Right cardiac atrium (tissue), 5 donors: ENCODE measurements at regions not wholly inside any gene's neighbourhood (a gene's known extent, or its start where the extent isn't known, plus 50 kb on each side); places are given as distances from the start of the nearest gene placed in this dataset.
A peak's percentile ranks its signal among the peaks of the same experiment; 100 is the strongest.

Source experiments
- ATAC-seq, 2 donors: fragments of 200-7000 bp; cut with Tn5 transposase; one replicate each; pipeline versions ENCODE4 v1.8.0 to v1.9.1; 2020; ENCODE audit warnings: moderate library complexity in 2 of 2, mild to moderate bottlenecking in 1 of 2
- DNase-seq, 3 donors: peaks; one replicate each; pipeline ENCODE4 v3.0.0-alpha.2; 2020
- H3K27ac ChIP-seq: one replicate; pipeline ENCODE4 v1.5.1; 2013; ENCODE audit warnings: mild to moderate bottlenecking, low read length, control low read depth, moderate library complexity
- H3K27me3 ChIP-seq: one replicate; pipeline ENCODE4 v1.6.1; 2013; ENCODE audit not compliant: control insufficient read depth, insufficient read depth
- H3K4me1 ChIP-seq: one replicate; pipeline ENCODE4 v1.6.1; 2013; ENCODE audit warnings: low read length; ENCODE audit not compliant: control insufficient read depth, insufficient read depth
- H3K4me3 ChIP-seq: one replicate; pipeline ENCODE4 v1.5.1; 2013; ENCODE audit warnings: low read length, control low read depth
- H3K9me3 ChIP-seq: one replicate; pipeline ENCODE4 v1.6.1; 2013; ENCODE audit warnings: low read length; ENCODE audit not compliant: control insufficient read depth
- WGBS: extraction: QIAGEN DNeasy Blood & Tissue Kit; methylation state at CpG from one replicate; pipeline ENCODE4 v1.1.7; 2013; 5-methylcytosine and 5-hydroxymethylcytosine counted together
- intact Hi-C, 4 donors: fragments of 100-400 bp; cut with DNase I; formaldehyde crosslinking; loops; one replicate each; pipeline versions ENCODE4 v1.11.0 to v1.14.0; 2022 to 2023
- donor health status: healthy with polysubstance abuse.
- donor health status: DM: no; HTN: yes; CAD: no.
- donor health status: DM: no; HTN: no; CAD: no.
- donor health status: DM: no; HTN: yes; CAD: no; lungs with severe emphysema.
- donor health status: DM: yes; HTN: yes; CAD: no.

GRCh38 chrX:33607042-33607595 lies 395.8 kb upstream of the DMD start:
- Histone ChIP-seq H3K27ac (no peak overlapping the region), H3K9me3 (no peaks in the 10 kb centered on the region), H3K27me3 (no peaks in the 10 kb centered on the region), H3K4me3 (no peak overlapping the region), H3K4me1 (no peaks in the 10 kb centered on the region)
- 83% methylated on average over 7 of the region's 7 CpGs for WGBS
- ATAC-seq (no peak), DNase-seq (no peak)
- intact Hi-C loops, result no loop called here

DNA sequence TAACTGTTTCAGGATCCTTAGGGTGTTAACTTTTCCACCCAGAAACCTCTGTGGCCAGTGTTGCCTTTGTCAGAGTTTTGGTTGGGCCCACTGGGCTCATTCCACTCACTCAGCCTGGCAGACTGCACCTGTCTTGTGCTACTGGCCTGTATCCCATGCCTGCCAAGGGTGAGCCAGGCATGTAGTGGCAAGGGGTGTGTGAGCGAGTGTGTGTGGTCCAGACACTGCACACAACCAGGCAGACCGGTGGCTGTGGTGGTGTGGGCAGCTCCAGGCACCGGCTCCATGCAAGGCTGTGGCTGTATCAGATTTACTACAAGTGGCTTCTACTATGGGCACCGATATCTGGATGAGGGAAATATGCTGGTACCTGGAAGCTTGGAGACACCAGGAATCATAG lies 394.6 kb upstream of the DMD start:
- ATAC-seq, result no peak
- no peak for DNase-seq
- Histone ChIP-seq H3K4me3 (no peak overlapping the region), H3K27ac (no peak overlapping the region), H3K27me3 (no peaks in the 10 kb centered on the region), H3K4me1 (no peaks in the 10 kb centered on the region), H3K9me3 (no peaks in the 10 kb centered on the region)
- 88% methylated on average over 4 of the region's 4 CpGs for WGBS
- intact Hi-C loops, result no loop called here

GRCh38 chrX:33592396-33592795 lies 381.0 kb upstream of the DMD start:
- intact Hi-C loops, result no loop called here
- Histone ChIP-seq H3K4me1 (no peaks in the 10 kb centered on the region), H3K27me3 (no peaks in the 10 kb centered on the region), H3K9me3 (no peaks in the 10 kb centered on the region), H3K4me3 (no peak overlapping the region), H3K27ac (no peak overlapping the region)
- WGBS, result 83% methylated on average over 2 of the region's 2 CpGs
- DNase-seq (no peak), ATAC-seq (no peak)

- Histone ChIP-seq H3K27ac (no peak overlapping the region), H3K27me3 (no peaks in the 10 kb centered on the region), H3K4me3 (no peak overlapping the region), H3K4me1 (no peaks in the 10 kb centered on the region), H3K9me3 (no peaks in the 10 kb centered on the region)
- ATAC-seq, result no peak
- intact Hi-C loops, result no loop called here
- 53% methylated on average over 1 of the region's 1 CpG for WGBS
- no peak for DNase-seq
Measured at GRCh38 chrX:33589316-33589715, 378.0 kb upstream of the DMD start.

- WGBS, result 82% methylated on average over 4 of the region's 4 CpGs
- no peaks in the 10 kb centered on the region for H3K27me3 ChIP-seq
- intact Hi-C loops, result no loop called here
- ATAC-seq, result no peak
- H3K4me3 ChIP-seq, result no peak overlapping the region
- no peak overlapping the region for H3K27ac ChIP-seq
- DNase-seq, result peak in 1 of 3 donors; percentile 32
- no peaks in the 10 kb centered on the region for H3K4me1 ChIP-seq
- H3K9me3 ChIP-seq, result no peaks in the 10 kb centered on the region
Measured at GRCh38 chrX:33543757-33544156, 332.4 kb upstream of the DMD start.
